Mesothelial cell of epicardium (in vitro differentiated cells): ENCODE measurements at regions not wholly inside any gene's neighbourhood (a gene's known extent, or its start where the extent isn't known, plus 50 kb on each side); places are given as distances from the start of the nearest gene placed in this dataset.

ENCODE experiments used
- DNase-seq, 2 experiments: peaks; one replicate each; pipeline ENCODE4 v3.0.0; 2021; ENCODE audit warnings: low spot score in 2 of 2; ENCODE audit not compliant: unreplicated experiment in 2 of 2
- H3K27ac Mint-ChIP-seq: 2 replicates; pipeline ENCODE4 v1.8.0; 2021; ENCODE audit warnings: mixed read lengths
- H3K27me3 Mint-ChIP-seq: 2 replicates; pipeline ENCODE4 v1.8.0; 2021; ENCODE audit warnings: low read depth, mixed read lengths
- H3K36me3 Mint-ChIP-seq: 2 replicates; pipeline ENCODE4 v1.8.0; 2021; ENCODE audit warnings: mixed read lengths
- H3K4me1 Mint-ChIP-seq: 2 replicates; pipeline ENCODE4 v1.8.0; 2021; ENCODE audit warnings: mixed read lengths
- H3K4me3 Mint-ChIP-seq: 2 replicates; pipeline ENCODE4 v1.8.0; 2021; ENCODE audit warnings: mild to moderate bottlenecking, moderate library complexity, mixed read lengths
- H3K9me3 Mint-ChIP-seq: 2 replicates; pipeline ENCODE4 v1.8.0; 2021; ENCODE audit warnings: mixed read lengths
- CTCF ChIP-seq: fragments of 200-600 bp; sonication (generic); IDR thresholded peaks from one replicate; pipeline ENCODE4 v1.5.0; 2021; ENCODE audit warnings: antibody characterized with exemption; ENCODE audit not compliant: unreplicated experiment

- H3K36me3 Mint-ChIP-seq: no peaks in the 10 kb centered on the region
- peaks cover 8% of the 10 kb centered on the region for H3K9me3 Mint-ChIP-seq
- H3K27ac Mint-ChIP-seq: no peak overlapping the region
- no peaks in the 10 kb centered on the region for H3K27me3 Mint-ChIP-seq
- H3K4me3 Mint-ChIP-seq: no peak overlapping the region
- no peak for DNase-seq
- TF ChIP-seq CTCF: no peak
- peaks cover 15% of the 10 kb centered on the region for H3K4me1 Mint-ChIP-seq
Measured at GRCh38 chr3:189404024-189404423, 227.2 kb upstream of the TP63 start.

DNA sequence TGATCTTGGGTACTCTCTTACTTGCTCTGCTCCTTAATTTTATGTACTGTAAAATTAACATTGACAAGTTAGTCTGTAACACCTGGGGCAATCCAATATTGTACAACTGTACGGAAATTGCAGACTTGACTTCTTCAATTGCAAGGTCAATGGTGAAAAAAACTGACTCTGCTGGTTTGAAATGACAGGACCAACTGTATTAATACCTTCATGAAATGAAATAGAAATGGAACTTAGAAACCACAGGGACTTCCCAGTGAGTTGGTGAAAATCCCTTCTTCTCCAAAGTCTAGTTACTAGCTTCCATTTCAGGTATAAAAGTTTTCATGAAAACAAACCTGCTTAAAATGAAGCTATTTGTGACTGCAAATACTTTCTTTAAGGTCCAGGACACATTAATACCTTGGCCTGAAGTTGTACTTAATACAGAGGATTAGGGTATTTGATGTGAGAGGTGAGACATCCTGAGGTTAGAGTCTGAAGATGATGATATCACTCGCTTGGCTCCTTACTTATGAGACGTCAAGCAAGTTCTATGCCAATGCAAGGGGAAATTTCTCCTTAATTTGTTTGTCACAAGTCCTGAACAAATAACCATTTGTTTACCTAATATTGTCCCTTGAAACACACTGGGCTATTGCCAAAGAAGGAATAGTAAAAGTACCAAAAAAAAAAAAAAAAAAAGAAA is 226.2 kb upstream of the TP63 start:
- Mint-ChIP-seq H3K4me1 (peaks cover 10% of the 10 kb centered on the region), H3K36me3 (no peaks in the 10 kb centered on the region), H3K9me3 (peaks cover 8% of the 10 kb centered on the region), H3K27me3 (no peaks in the 10 kb centered on the region), H3K27ac (no peak overlapping the region), H3K4me3 (no peak overlapping the region)
- TF ChIP-seq CTCF: no peak
- DNase-seq: no peak

- H3K4me1 Mint-ChIP-seq: no peaks in the 10 kb centered on the region
Measured at GRCh38 chr3:189406148-189406547, 225.0 kb upstream of the TP63 start.

GRCh38 chr3:189410522-189410921 is 220.7 kb upstream of the TP63 start:
- no peak for TF ChIP-seq CTCF
- H3K36me3 Mint-ChIP-seq: no peaks in the 10 kb centered on the region
- H3K27ac Mint-ChIP-seq: no peak overlapping the region
- H3K4me1 Mint-ChIP-seq: no peaks in the 10 kb centered on the region
- H3K27me3 Mint-ChIP-seq: no peaks in the 10 kb centered on the region
- H3K4me3 Mint-ChIP-seq: no peak overlapping the region
- no peak for DNase-seq
- peaks cover 10% of the 10 kb centered on the region for H3K9me3 Mint-ChIP-seq

More at GRCh38 chr3:189406148-189406547, 225.0 kb upstream of the TP63 start:
- H3K4me3 Mint-ChIP-seq: no peak overlapping the region
- no peaks in the 10 kb centered on the region for H3K27me3 Mint-ChIP-seq
- H3K27ac Mint-ChIP-seq: no peak overlapping the region
- H3K36me3 Mint-ChIP-seq: no peaks in the 10 kb centered on the region
- peaks cover 8% of the 10 kb centered on the region for H3K9me3 Mint-ChIP-seq
- DNase-seq: no peak
- no peak for TF ChIP-seq CTCF

DNA sequence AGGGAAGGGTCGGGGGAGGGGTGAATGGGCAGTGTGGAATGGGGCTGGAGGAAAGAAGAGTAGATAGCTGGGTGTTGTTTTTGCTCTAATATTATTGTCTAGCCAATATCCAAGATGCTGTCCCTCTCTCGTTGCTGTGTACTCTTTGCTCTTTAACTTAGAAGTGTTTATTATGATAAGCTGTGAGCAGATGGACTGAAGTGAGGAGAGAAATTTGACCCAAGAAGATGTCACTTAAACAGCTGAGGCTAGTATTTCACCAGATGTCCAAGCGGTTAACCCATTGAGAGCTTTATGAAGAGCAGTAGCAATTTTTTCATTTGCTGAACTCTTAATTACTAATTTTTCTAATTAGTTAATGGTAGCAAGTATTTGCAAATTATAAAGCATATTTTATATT is 212.2 kb upstream of the TP63 start:
- Mint-ChIP-seq H3K36me3 (no peaks in the 10 kb centered on the region), H3K4me1 (no peaks in the 10 kb centered on the region), H3K9me3 (no peaks in the 10 kb centered on the region)

More for the DNA sequence above, 212.2 kb upstream of the TP63 start:
- no peak overlapping the region for H3K27ac Mint-ChIP-seq
- H3K27me3 Mint-ChIP-seq: no peaks in the 10 kb centered on the region
- TF ChIP-seq CTCF: no peak
- no peak overlapping the region for H3K4me3 Mint-ChIP-seq
- no peak for DNase-seq
